ENCODE measurements at regions not wholly inside any gene's neighbourhood (a gene's known extent, or its start where the extent isn't known, plus 50 kb on each side); places are given as distances from the start of the nearest gene placed in this dataset.
"Not testable (repeated sequence)": the region's sequence is repeated elsewhere in the genome, so short reads cannot be mapped to it uniquely, and the experiment has no call there.

DNA sequence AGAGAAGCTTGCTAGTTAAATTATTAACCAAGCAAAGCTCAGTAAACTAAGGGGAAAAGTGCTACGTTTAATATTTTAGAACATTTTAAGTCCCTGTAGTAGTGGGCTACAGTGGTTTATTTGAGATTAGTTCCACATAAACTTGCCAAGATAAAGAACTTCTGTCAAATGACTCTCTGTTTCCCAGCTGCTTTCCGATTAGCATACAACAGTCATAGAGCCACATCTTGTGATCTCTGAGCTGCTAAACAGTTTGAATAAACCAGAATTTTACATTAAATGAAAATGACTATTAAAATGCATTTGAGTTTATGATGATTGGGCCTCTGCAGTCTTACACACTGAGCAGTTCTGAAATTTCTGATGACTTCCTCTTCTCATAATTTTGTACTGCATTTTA is 568.5 kb downstream of the IQCM start:
- Mint-ChIP-seq H3K9me3 (no peaks in the 10 kb centered on the region), H3K4me1 (ENCODE audit: low read depth) (no peaks in the 10 kb centered on the region), H3K36me3 (ENCODE audit: low read depth) (no peaks in the 10 kb centered on the region), H3K27ac (no peak overlapping the region), H3K4me3 (no peak overlapping the region), H3K27me3 (no peaks in the 10 kb centered on the region)

DNA sequence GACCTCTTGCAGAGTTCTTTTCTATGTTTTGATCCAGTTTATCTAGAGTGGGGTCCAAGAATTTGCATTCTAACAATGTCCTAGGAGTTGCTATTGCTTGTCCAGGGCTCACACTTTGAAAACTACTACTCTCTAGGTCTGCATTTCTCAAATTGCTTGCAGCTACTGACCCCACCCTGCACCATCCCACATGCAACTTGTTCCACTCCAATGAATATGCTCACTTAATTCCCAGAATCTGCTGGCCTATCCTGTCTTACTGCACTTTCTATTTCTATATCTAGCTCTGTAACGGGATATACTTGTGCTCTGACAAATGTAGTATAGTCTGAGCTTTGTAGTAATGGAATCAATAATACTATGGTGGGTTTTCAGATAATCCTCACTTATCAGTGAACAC is 570.3 kb downstream of the IQCM start:
- H3K4me3 Mint-ChIP-seq = no peak overlapping the region
- H3K36me3 Mint-ChIP-seq (ENCODE audit: low read depth) = no peaks in the 10 kb centered on the region
- H3K4me1 Mint-ChIP-seq (ENCODE audit: low read depth) = no peaks in the 10 kb centered on the region
- H3K9me3 Mint-ChIP-seq = no peaks in the 10 kb centered on the region
- no peaks in the 10 kb centered on the region for H3K27me3 Mint-ChIP-seq
- H3K27ac Mint-ChIP-seq = no peak overlapping the region

DNA sequence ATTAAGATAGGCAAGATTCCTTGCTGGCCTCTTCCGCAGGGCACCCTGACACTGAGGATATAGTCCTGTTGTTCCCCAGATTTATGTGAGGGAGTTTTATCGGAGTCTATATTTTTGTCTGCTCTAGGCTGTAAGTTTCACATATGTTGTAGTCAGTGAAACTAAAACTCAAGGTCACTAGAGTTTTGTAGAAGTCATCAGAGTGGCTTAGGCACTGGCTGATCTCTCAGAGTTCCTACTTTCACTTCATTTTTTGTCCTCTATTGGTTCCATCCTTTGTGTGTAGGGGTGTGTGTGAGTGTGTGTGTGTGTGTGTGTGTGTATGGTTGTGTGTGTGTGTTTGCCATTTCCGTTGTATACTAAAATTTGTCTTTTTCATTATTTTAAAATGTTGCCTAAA is 577.5 kb downstream of the IQCM start:
- peaks cover 3% of the 10 kb centered on the region for H3K9me3 Mint-ChIP-seq
- no peaks in the 10 kb centered on the region for H3K27me3 Mint-ChIP-seq
- no peak overlapping the region for H3K27ac Mint-ChIP-seq
- H3K36me3 Mint-ChIP-seq (ENCODE audit: low read depth) = no peaks in the 10 kb centered on the region
- no peaks in the 10 kb centered on the region for H3K4me1 Mint-ChIP-seq (ENCODE audit: low read depth)
- no peak overlapping the region for H3K4me3 Mint-ChIP-seq

DNA sequence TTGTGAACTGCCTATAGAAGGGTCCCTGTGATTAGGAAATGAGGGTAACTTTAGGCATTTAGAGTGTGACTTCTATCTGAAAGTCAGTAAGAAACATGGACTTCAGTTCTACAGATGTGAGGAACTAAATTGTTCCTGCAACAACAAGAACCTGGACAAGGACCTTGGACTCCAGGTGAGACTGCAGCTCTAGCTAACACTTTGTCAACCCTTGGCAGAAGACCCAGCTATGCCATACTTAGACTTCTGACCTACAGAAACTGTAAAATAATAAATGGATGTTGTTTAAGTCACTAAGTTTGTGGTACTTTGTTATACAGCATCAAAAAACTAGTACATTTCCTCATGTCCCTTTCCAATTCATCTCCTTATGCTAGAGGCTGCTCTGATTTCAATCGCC is 580.8 kb downstream of the IQCM start:
- Mint-ChIP-seq H3K4me1 (ENCODE audit: low read depth) (no peaks in the 10 kb centered on the region), H3K36me3 (ENCODE audit: low read depth) (no peaks in the 10 kb centered on the region), H3K27me3 (no peaks in the 10 kb centered on the region), H3K9me3 (peaks cover 3% of the 10 kb centered on the region), H3K4me3 (no peak overlapping the region), H3K27ac (no peak overlapping the region)

DNA sequence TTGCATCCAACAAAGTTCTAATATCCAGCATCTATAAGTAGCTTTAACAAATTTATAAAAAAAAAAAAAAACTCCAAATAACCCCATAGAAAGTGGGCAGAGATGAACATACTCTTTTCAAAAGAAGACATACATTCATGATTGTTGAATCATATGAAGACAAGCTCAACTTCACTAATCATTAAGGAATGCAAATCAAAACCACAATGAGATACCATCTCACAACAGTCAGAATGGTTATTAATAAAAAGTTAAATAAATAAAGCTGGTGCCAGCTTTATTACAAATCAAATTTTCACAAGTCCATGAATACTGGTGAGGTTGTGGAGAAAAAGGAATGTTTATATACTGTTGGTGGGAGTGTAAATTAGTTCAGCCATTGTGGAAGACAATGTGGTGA is 592.0 kb downstream of the IQCM start:
- H3K9me3 Mint-ChIP-seq = peaks cover 11% of the 10 kb centered on the region
- H3K27ac Mint-ChIP-seq = no peak overlapping the region
- no peaks in the 10 kb centered on the region for H3K4me1 Mint-ChIP-seq (ENCODE audit: low read depth)
- H3K4me3 Mint-ChIP-seq = no peak overlapping the region
- H3K27me3 Mint-ChIP-seq = no peaks in the 10 kb centered on the region
- no peaks in the 10 kb centered on the region for H3K36me3 Mint-ChIP-seq (ENCODE audit: low read depth)

DNA sequence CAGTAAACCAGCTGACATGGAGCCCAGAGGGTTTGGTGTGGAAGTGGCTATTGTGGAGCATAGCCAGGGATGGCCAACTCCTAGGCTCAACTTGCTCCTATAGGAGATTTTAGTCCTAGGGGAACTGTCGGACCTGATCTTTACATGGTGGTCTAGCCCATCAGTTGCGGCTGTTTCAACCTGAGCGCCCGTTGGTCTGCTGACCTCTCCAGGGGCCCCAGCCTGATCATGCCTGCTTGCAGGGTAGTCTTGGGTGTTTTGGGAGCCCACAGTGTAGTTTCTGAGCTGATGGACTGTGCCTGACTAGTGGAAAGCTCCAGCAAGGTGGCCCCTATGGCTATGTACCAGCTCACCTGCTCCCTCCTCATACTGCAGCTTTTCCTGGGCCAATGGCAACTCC is 597.0 kb downstream of the IQCM start:
- no peaks in the 10 kb centered on the region for H3K4me1 Mint-ChIP-seq (ENCODE audit: low read depth)
- H3K27me3 Mint-ChIP-seq = no peaks in the 10 kb centered on the region
- no peak overlapping the region for H3K4me3 Mint-ChIP-seq
- peaks cover 11% of the 10 kb centered on the region for H3K9me3 Mint-ChIP-seq
- H3K36me3 Mint-ChIP-seq (ENCODE audit: low read depth) = no peaks in the 10 kb centered on the region
- H3K27ac Mint-ChIP-seq = no peak overlapping the region

DNA sequence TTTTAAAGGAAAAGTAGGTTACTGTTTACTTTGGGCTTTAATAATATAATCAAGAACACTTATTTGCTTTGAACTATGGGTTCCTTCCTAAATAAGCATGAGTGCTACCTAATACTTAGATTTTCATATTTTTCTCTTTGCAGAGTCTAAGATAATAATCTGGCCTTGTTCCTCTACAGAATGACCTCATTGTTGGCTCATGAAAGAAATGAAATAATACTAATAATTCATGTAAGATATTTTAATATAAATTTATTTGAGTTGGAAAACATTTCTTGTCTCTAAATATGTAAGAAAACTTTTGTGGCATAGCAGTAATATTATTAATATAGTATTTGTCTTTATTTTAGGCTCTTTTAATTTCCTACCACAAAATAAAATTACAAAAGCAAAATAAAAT is 601.3 kb downstream of the IQCM start:
- Mint-ChIP-seq H3K36me3 (ENCODE audit: low read depth) (no peaks in the 10 kb centered on the region), H3K4me3 (no peak overlapping the region), H3K27ac (no peak overlapping the region)

DNA sequence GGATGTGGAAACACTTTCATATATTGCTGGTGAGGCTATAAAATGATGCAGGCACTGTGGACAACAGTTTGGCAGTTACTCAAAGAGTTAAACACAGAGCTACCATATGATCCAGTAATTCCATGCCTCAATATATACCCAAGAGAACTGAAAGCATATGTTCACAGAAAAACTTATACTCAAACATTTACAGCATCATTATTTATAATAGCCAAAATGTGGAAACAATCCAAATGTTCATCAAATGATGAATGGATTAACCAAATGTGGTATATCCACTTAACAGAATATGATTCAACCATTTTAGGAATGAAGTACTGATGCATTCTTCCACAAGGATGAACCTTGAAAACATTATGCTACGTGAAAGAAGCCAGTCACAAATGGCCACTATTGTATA is 603.8 kb downstream of the IQCM start:
- H3K4me3 Mint-ChIP-seq = no peak overlapping the region
- peaks cover 6% of the 10 kb centered on the region for H3K27me3 Mint-ChIP-seq
- no peak overlapping the region for H3K27ac Mint-ChIP-seq
- H3K36me3 Mint-ChIP-seq (ENCODE audit: low read depth) = no peaks in the 10 kb centered on the region
- H3K4me1 Mint-ChIP-seq (ENCODE audit: low read depth) = no peaks in the 10 kb centered on the region
- H3K9me3 Mint-ChIP-seq = no peaks in the 10 kb centered on the region

More for the DNA sequence above, 601.3 kb downstream of the IQCM start:
- H3K27me3 Mint-ChIP-seq = no peaks in the 10 kb centered on the region
- no peaks in the 10 kb centered on the region for H3K4me1 Mint-ChIP-seq (ENCODE audit: low read depth)
- no peaks in the 10 kb centered on the region for H3K9me3 Mint-ChIP-seq

DNA sequence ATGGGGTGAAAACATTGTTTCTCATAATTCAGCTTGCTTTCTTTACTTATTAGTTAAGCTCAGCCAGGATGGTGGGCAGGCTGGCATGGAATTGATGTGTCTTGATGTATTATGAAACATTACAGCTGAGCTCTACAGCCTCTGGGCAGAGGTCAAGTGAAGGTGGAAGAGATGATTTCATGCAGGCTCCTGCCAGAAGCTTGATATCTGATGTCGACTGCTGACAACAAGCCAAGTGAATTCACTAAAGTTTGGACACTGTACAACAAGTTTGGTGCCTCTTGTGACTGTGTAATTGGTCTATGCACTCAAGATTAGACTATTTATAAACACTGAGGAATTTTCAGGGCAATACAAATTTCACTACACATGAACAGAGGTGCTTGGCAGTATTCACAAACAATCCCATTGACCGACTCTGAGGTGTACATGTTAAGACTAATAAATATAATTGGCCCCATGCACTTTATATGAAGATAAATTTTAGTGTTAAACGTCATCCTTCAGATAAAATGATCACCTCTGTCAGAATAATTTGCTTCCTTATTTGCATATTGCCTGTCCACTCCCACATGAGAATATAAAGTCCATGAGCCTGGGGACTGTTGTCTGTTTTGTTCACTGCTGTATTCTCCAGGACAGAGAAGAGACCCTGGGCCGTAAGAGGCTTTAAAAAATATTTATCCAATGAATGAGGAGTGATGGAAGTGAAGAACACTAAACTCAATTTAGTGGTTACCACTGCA is 612.2 kb downstream of the IQCM start:
- Mint-ChIP-seq H3K27ac (no peak overlapping the region), H3K4me1 (ENCODE audit: low read depth) (no peaks in the 10 kb centered on the region), H3K27me3 (peaks cover 6% of the 10 kb centered on the region), H3K36me3 (ENCODE audit: low read depth) (no peaks in the 10 kb centered on the region), H3K4me3 (no peak overlapping the region), H3K9me3 (no peaks in the 10 kb centered on the region)

- H3K4me3 Mint-ChIP-seq = no peak overlapping the region
- H3K27ac Mint-ChIP-seq = no peak overlapping the region
- H3K36me3 Mint-ChIP-seq (ENCODE audit: low read depth) = no peaks in the 10 kb centered on the region
- peaks cover under 1% of the 10 kb centered on the region for H3K27me3 Mint-ChIP-seq
- H3K4me1 Mint-ChIP-seq (ENCODE audit: low read depth) = no peaks in the 10 kb centered on the region
- no peaks in the 10 kb centered on the region for H3K9me3 Mint-ChIP-seq
These were observed 613.5 kb downstream of the IQCM start for GRCh38 chr4:149202117-149202516.

DNA sequence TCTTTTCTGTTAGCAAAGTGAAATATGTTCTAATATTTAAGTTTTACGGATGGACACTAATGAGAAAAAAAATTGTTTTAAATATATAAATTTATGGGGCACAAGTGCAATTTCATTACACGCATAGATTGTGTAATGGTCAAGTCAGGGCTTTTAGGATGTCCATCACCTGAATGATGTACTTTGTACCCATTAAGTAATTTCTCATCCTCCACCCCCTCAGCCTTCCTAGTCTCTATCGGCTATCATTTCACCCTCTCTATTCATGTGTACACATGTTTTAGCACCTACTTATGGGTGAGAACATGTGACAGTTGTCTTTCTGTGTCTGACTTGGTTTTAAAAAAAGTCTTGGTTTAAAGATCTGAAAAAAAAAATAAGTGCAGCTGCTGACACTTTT is 616.0 kb downstream of the IQCM start:
- Mint-ChIP-seq H3K27ac (no peak overlapping the region), H3K4me1 (ENCODE audit: low read depth) (no peaks in the 10 kb centered on the region), H3K36me3 (ENCODE audit: low read depth) (no peaks in the 10 kb centered on the region), H3K9me3 (no peaks in the 10 kb centered on the region), H3K27me3 (no peaks in the 10 kb centered on the region), H3K4me3 (no peak overlapping the region)

- no peak overlapping the region for H3K27ac Mint-ChIP-seq
These were observed 621.6 kb downstream of the IQCM start for GRCh38 chr4:149194061-149194460.

GRCh38 chr4:149187726-149188125 is 627.9 kb downstream of the IQCM start:
- no peaks in the 10 kb centered on the region for H3K9me3 Mint-ChIP-seq
- no peak overlapping the region for H3K4me3 Mint-ChIP-seq
- H3K27me3 Mint-ChIP-seq = no peaks in the 10 kb centered on the region
- no peaks in the 10 kb centered on the region for H3K36me3 Mint-ChIP-seq (ENCODE audit: low read depth)
- H3K27ac Mint-ChIP-seq = no peak overlapping the region
- H3K4me1 Mint-ChIP-seq (ENCODE audit: low read depth) = no peaks in the 10 kb centered on the region

More at GRCh38 chr4:149194061-149194460, 621.6 kb downstream of the IQCM start:
- no peaks in the 10 kb centered on the region for H3K4me1 Mint-ChIP-seq (ENCODE audit: low read depth)
- H3K9me3 Mint-ChIP-seq = no peaks in the 10 kb centered on the region
- no peaks in the 10 kb centered on the region for H3K36me3 Mint-ChIP-seq (ENCODE audit: low read depth)
- H3K27me3 Mint-ChIP-seq = no peaks in the 10 kb centered on the region
- H3K4me3 Mint-ChIP-seq = no peak overlapping the region

DNA sequence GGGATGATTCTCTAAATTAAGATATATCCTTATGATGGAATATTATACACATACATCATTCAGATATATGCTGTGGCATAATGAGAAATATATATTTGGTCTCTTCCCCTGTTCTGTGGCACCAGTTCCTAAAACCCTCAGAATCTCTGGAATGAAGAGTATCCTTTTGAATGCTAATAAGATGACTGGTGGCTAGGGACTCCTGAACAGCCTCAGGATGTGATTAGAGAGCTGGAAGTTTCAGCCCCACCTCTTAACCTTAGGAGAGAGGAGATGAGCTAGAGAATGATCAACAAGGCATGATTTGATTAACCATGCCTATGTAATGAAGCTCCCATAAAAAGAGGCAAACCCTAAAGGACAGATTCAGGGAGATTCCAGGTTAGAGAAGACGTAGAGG is 632.0 kb downstream of the IQCM start:
- no peaks in the 10 kb centered on the region for H3K4me1 Mint-ChIP-seq (ENCODE audit: low read depth)
- no peaks in the 10 kb centered on the region for H3K36me3 Mint-ChIP-seq (ENCODE audit: low read depth)
- H3K9me3 Mint-ChIP-seq = peaks cover 2% of the 10 kb centered on the region
- no peak overlapping the region for H3K4me3 Mint-ChIP-seq
- no peak overlapping the region for H3K27ac Mint-ChIP-seq
- no peaks in the 10 kb centered on the region for H3K27me3 Mint-ChIP-seq

DNA sequence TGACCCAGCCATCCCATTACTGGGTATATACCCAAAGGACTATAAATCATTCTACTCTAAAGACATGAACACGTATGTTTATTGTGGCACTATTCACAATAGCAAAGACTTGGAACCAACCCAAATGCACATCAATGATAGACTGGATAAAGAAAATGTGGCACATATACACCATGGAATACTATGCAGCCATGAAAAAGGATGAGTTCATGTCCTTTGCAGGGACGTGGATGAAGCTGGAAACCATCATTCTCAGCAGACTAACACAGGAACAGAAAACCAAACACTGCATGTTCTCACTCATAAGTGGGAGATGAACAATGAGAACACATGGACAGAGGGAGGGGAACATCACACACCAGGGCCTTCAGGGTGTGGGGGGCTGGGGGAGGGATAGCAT is 634.2 kb downstream of the IQCM start:
- H3K27me3 Mint-ChIP-seq; H3K36me3 Mint-ChIP-seq (ENCODE audit: low read depth); H3K4me3 Mint-ChIP-seq; H3K27ac Mint-ChIP-seq; H3K4me1 Mint-ChIP-seq (ENCODE audit: low read depth): not testable (repeated sequence)
- peaks cover 13% of the 10 kb centered on the region for H3K9me3 Mint-ChIP-seq

DNA sequence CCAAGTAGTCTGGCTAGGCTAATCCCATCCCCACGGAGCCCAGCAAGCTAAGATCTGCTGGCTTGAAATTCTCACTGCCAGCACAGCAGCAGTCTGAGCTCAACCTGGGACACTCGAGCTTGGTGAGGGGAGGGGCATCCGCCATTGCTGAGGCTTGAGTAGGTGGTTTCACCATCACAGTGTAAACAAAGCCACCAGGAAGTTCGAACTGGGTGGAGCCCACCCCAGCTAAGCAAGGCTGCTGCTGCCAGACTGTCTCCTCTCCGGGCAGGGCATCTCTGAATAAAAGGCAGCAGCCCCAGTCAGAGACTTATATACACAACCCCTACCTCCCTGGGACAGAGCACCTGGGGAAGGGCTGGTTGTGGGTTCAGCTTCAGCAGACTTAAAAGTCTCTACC is 639.6 kb downstream of the IQCM start:
- no peak overlapping the region for H3K4me3 Mint-ChIP-seq
- peaks cover 13% of the 10 kb centered on the region for H3K9me3 Mint-ChIP-seq
- no peaks in the 10 kb centered on the region for H3K27me3 Mint-ChIP-seq
- no peaks in the 10 kb centered on the region for H3K36me3 Mint-ChIP-seq (ENCODE audit: low read depth)
- no peaks in the 10 kb centered on the region for H3K4me1 Mint-ChIP-seq (ENCODE audit: low read depth)
- no peak overlapping the region for H3K27ac Mint-ChIP-seq
